ENCODE measurements at regions not wholly inside any gene's neighbourhood (a gene's known extent, or its start where the extent isn't known, plus 50 kb on each side); places are given as distances from the start of the nearest gene placed in this dataset.

DNA sequence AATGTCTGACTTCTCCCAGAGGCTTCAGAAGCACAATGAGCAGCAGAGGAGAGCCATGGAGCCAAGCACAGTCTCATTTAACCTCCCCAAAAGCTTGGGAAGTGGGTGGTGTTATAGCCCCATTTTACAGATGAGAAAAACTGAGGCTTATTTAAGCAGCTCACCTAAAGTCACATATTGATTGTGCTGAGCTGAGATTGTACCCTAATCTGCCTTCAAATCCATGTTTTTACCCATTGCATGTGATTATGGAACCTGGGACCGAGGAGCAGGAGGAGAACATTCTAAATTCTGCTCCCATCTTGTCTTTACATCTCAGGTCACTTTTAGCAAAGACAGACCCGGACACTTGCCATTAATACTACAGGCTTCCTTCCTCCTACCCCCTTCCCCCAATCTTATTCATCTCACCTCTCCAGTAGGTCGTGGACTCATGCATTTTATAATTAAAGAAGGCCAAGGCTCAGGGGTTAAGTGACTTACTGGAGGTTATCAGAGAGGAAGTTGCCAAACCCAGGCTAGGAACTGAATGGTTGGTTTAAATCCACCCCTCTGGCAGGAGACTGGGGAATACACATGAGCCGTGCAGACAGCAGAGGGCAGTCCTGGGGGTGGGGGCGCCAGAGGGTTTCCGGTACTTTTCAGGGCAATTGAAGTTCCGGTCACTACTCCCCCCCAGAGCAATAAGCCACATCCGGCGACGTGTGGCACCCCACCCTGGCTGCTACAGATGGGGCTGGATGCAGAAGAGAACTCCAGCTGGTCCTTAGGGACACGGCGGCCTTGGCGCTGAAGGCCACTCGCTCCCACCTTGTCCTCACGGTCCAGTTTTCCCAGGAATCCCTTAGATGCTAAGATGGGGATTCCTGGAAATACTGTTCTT, 51.0 kb upstream of the IL17B start:
- TF ChIP-seq CTCF (IDR thresholded peaks at IDR 0.05), result no peak
- TF ChIP-seq, protein P1, sequence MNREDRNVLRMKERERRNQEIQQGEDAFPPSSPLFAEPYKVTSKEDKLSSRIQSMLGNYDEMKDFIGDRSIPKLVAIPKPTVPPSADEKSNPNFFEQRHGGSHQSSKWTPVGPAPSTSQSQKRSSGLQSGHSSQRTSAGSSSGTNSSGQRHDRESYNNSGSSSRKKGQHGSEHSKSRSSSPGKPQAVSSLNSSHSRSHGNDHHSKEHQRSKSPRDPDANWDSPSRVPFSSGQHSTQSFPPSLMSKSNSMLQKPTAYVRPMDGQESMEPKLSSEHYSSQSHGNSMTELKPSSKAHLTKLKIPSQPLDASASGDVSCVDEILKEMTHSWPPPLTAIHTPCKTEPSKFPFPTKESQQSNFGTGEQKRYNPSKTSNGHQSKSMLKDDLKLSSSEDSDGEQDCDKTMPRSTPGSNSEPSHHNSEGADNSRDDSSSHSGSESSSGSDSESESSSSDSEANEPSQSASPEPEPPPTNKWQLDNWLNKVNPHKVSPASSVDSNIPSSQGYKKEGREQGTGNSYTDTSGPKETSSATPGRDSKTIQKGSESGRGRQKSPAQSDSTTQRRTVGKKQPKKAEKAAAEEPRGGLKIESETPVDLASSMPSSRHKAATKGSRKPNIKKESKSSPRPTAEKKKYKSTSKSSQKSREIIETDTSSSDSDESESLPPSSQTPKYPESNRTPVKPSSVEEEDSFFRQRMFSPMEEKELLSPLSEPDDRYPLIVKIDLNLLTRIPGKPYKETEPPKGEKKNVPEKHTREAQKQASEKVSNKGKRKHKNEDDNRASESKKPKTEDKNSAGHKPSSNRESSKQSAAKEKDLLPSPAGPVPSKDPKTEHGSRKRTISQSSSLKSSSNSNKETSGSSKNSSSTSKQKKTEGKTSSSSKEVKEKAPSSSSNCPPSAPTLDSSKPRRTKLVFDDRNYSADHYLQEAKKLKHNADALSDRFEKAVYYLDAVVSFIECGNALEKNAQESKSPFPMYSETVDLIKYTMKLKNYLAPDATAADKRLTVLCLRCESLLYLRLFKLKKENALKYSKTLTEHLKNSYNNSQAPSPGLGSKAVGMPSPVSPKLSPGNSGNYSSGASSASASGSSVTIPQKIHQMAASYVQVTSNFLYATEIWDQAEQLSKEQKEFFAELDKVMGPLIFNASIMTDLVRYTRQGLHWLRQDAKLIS (CRISPR knock-in tag; IDR thresholded peaks at IDR 0.05; ENCODE audit: borderline replicate concordance), result no peak
- no peak for TF ChIP-seq JUN (CRISPR knock-in tag; IDR thresholded peaks at IDR 0.05)
- TF ChIP-seq TEAD4 (CRISPR knock-in tag; IDR thresholded peaks at IDR 0.05), result no peak
- TF ChIP-seq, protein P2, sequence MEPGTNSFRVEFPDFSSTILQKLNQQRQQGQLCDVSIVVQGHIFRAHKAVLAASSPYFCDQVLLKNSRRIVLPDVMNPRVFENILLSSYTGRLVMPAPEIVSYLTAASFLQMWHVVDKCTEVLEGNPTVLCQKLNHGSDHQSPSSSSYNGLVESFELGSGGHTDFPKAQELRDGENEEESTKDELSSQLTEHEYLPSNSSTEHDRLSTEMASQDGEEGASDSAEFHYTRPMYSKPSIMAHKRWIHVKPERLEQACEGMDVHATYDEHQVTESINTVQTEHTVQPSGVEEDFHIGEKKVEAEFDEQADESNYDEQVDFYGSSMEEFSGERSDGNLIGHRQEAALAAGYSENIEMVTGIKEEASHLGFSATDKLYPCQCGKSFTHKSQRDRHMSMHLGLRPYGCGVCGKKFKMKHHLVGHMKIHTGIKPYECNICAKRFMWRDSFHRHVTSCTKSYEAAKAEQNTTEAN (CRISPR knock-in tag; IDR thresholded peaks at IDR 0.05), result no peak
- TF ChIP-seq ZSCAN18 (CRISPR knock-in tag; IDR thresholded peaks at IDR 0.05), result no peak
- no peak for TF ChIP-seq ZNF263 (CRISPR knock-in tag; IDR thresholded peaks at IDR 0.05; ENCODE audit: low read depth)
- TF ChIP-seq FOXP1 (CRISPR knock-in tag; IDR thresholded peaks at IDR 0.05; ENCODE audit: borderline replicate concordance), result no peak
- TF ChIP-seq, protein P3, sequence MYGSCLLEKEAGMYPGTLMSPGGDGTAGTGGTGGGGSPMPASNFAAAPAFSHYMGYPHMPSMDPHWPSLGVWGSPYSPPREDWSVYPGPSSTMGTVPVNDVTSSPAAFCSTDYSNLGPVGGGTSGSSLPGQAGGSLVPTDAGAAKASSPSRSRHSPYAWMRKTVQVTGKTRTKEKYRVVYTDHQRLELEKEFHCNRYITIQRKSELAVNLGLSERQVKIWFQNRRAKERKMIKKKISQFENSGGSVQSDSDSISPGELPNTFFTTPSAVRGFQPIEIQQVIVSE (CRISPR knock-in tag; IDR thresholded peaks at IDR 0.05; ENCODE audit: borderline replicate concordance), result no peak
- TF ChIP-seq ZNF121 (CRISPR knock-in tag; IDR thresholded peaks at IDR 0.05), result no peak
- TF ChIP-seq ZNF317 (CRISPR knock-in tag; IDR thresholded peaks at IDR 0.05; ENCODE audit: borderline replicate concordance, low read depth), result no peak

Measured in WTC11 (cell line).